Stomach (tissue), 8 donors: ENCODE measurements at regions not wholly inside any gene's neighbourhood (a gene's known extent, or its start where the extent isn't known, plus 50 kb on each side); places are given as distances from the start of the nearest gene placed in this dataset.

Source experiments
- DNase-seq, 2 donors: peaks; one replicate each; pipeline versions ENCODE4 v3.0.0 to v3.0.0-alpha.2; 2013 to 2019
- H3K27ac ChIP-seq, 5 donors: fragments of 200-600 bp in 4 of 5; sonication (generic) in 4 of 5; one replicate each; pipeline ENCODE4 v1.5.1; 2013 to 2019; ENCODE audit warnings: mild to moderate bottlenecking in 1 of 5, moderate library complexity in 1 of 5
- H3K27me3 ChIP-seq, 3 donors: fragments of 200-600 bp; sonication (generic); one replicate each; pipeline ENCODE4 v1.5.1; 2017 to 2019; ENCODE audit warnings: mixed run types in 1 of 3
- H3K36me3 ChIP-seq, 4 donors: fragments of 200-600 bp; sonication (generic); 1 replicate in 3 of 4; 2 replicates in 1 of 4; pipeline ENCODE4 v1.5.1; 2016 to 2019
- H3K4me1 ChIP-seq, 4 donors: fragments of 200-600 bp; sonication (generic); one replicate each; pipeline ENCODE4 v1.5.1; 2016 to 2019
- H3K4me3 ChIP-seq, 4 donors: fragments of 200-600 bp; sonication (generic) in 3 of 4; one replicate each; pipeline ENCODE4 v1.5.1; 2016 to 2019; ENCODE audit warnings: mild to moderate bottlenecking in 1 of 4
- H3K9me3 ChIP-seq, 4 donors: fragments of 200-600 bp; sonication (generic); one replicate each; pipeline ENCODE4 v1.5.1; 2016 to 2019
- EP300 ChIP-seq: sonication (generic); formaldehyde crosslinking; IDR thresholded peaks from one replicate; pipeline ENCODE4 v1.6.1; 2017; ENCODE audit warnings: antibody characterized with exemption
- POLR2A ChIP-seq, 4 donors: fragments of 450-650 bp; IDR thresholded peaks; one replicate each; pipeline ENCODE4 v1.6.1; 2016; ENCODE audit warnings: antibody characterized with exemption in 4 of 4, control low read depth in 2 of 4, mild to moderate bottlenecking in 1 of 4, moderate library complexity in 1 of 4
- POLR2AphosphoS5 ChIP-seq, 3 donors: sonication (generic); formaldehyde crosslinking; IDR thresholded peaks; one replicate each; pipeline ENCODE4 v1.6.1; 2016; ENCODE audit warnings: antibody characterized with exemption in 3 of 3
- WGBS, 5 donors: extraction: QIAGEN DNeasy Blood & Tissue Kit in 3 of 5; methylation state at CpG; one replicate each; pipeline versions ENCODE4 v1.1.5 to v1.1.7; 2013 to 2018; 5-methylcytosine and 5-hydroxymethylcytosine counted together
- intact Hi-C: fragments of 100-400 bp; cut with DNase I; formaldehyde crosslinking; loops from one replicate; pipeline ENCODE4 v1.15.1; 2023; ENCODE audit warnings: low total_unique reads
- TF ChIP-seq, protein P1 (sequence below), 7 experiments: fragments of 450-650 bp in 4 of 7; fragments of 200-600 bp in 3 of 7; sonication (generic) in 3 of 7; IDR thresholded peaks; one replicate each; pipeline ENCODE4 v1.5.1; 2016 to 2019; ENCODE audit warnings: antibody characterized with exemption in 7 of 7, control low read depth in 2 of 7, mild to moderate bottlenecking in 1 of 7
- donor health status: healthy with polysubstance abuse.
- donor health status: Bipolar disorder and iron deficiency.
- donor health status: healthy.

GRCh38 chr19:32232449-32232848 is 113.0 kb upstream of the ZNF507 start:
- Histone ChIP-seq H3K4me1 (no peaks in the 10 kb centered on the region), H3K27ac (no peak overlapping the region), H3K27me3 (peaks cover 0 to 36% (median 4%) of the 10 kb centered on the region in 3 donors), H3K36me3 (no peaks in the 10 kb centered on the region), H3K4me3 (no peak overlapping the region), H3K9me3 (no peaks in the 10 kb centered on the region)
- intact Hi-C loops = no loop called here
- TF ChIP-seq, protein P1, sequence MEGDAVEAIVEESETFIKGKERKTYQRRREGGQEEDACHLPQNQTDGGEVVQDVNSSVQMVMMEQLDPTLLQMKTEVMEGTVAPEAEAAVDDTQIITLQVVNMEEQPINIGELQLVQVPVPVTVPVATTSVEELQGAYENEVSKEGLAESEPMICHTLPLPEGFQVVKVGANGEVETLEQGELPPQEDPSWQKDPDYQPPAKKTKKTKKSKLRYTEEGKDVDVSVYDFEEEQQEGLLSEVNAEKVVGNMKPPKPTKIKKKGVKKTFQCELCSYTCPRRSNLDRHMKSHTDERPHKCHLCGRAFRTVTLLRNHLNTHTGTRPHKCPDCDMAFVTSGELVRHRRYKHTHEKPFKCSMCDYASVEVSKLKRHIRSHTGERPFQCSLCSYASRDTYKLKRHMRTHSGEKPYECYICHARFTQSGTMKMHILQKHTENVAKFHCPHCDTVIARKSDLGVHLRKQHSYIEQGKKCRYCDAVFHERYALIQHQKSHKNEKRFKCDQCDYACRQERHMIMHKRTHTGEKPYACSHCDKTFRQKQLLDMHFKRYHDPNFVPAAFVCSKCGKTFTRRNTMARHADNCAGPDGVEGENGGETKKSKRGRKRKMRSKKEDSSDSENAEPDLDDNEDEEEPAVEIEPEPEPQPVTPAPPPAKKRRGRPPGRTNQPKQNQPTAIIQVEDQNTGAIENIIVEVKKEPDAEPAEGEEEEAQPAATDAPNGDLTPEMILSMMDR (IDR thresholded peaks at IDR 0.05) = no peak
- no peak for TF ChIP-seq EP300
- no peak for TF ChIP-seq POLR2AphosphoS5 (IDR thresholded peaks at IDR 0.05)
- TF ChIP-seq POLR2A (IDR thresholded peaks at IDR 0.05) = no peak
- DNase-seq = no peak
- 80 to 88% (median 85%) methylated on average over 8 of the region's 8 CpGs for WGBS, 5 donors

DNA sequence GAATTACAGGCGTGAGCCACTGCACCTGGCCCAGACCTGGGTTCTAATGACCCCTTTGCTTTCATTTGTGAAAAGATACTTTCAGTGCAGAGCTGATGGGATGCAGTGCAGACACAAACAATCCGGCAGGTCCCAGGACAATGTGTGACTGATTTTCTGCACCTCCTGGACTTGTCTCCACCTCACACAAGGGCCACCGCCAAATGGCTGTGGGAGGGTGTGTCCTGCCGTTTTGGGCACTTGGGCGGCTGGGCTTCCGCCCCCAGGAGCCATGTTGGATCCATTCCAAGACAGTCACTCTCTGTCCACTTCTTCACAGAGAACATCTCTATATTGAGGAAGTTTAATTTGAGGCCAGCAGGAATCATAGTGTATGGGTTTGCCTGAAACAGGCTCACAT is 112.3 kb upstream of the ZNF507 start:
- Histone ChIP-seq H3K9me3 (no peaks in the 10 kb centered on the region), H3K27me3 (peaks cover 0 to 31% (median 0%) of the 10 kb centered on the region in 3 donors), H3K4me3 (no peak overlapping the region), H3K27ac (no peak overlapping the region), H3K4me1 (no peaks in the 10 kb centered on the region), H3K36me3 (no peaks in the 10 kb centered on the region)
- TF ChIP-seq POLR2A (IDR thresholded peaks at IDR 0.05) = no peak
- TF ChIP-seq EP300 = no peak
- TF ChIP-seq, protein P1 (IDR thresholded peaks at IDR 0.05) = no peak
- TF ChIP-seq POLR2AphosphoS5 (IDR thresholded peaks at IDR 0.05) = no peak
- no peak for DNase-seq
- WGBS, 5 donors = 55 to 62% (median 56%) methylated on average over 6 of the region's 6 CpGs
- intact Hi-C loops = no loop called here

DNA sequence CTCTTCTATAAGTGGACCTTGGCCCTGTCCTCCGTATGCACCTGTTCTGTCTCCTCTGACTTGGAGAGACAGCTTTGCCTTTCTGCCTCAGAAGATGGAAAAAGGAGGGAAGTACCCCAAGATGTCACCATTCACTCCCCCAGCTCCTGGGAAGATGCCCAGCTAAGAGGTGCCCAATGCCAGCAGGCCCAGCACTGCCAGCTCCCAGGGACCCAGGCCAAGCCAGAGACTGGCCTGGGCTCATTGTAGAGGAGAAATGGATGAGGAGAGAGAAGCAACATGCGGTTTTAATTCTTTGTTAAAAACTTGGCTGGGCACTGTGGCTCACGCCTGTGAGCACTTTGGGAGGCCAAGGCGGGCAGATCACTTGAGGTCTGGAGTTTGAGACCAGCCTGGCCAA is 111.5 kb upstream of the ZNF507 start:
- intact Hi-C loops = no loop called here

GRCh38 chr19:32234663-32235217 is 110.7 kb upstream of the ZNF507 start:
- Histone ChIP-seq H3K27ac (no peak overlapping the region), H3K9me3 (no peaks in the 10 kb centered on the region), H3K4me1 (no peaks in the 10 kb centered on the region), H3K36me3 (no peaks in the 10 kb centered on the region), H3K4me3 (no peak overlapping the region), H3K27me3 (peaks cover 0 to 26% (median 0%) of the 10 kb centered on the region in 3 donors)
- TF ChIP-seq, protein P1 (IDR thresholded peaks at IDR 0.05) = no peak
- no peak for TF ChIP-seq POLR2A (IDR thresholded peaks at IDR 0.05)
- no peak for TF ChIP-seq POLR2AphosphoS5 (IDR thresholded peaks at IDR 0.05)
- TF ChIP-seq EP300 = no peak
- DNase-seq = no peak
- intact Hi-C loops = no loop called here
- 72 to 76% (median 76%) methylated on average over 3 of the region's 3 CpGs for WGBS, 5 donors

More for the DNA sequence above, 111.5 kb upstream of the ZNF507 start:
- Histone ChIP-seq H3K4me3 (no peak overlapping the region), H3K27me3 (peaks cover 0 to 31% (median 0%) of the 10 kb centered on the region in 3 donors), H3K9me3 (no peaks in the 10 kb centered on the region), H3K27ac (no peak overlapping the region), H3K4me1 (no peaks in the 10 kb centered on the region), H3K36me3 (no peaks in the 10 kb centered on the region)
- no peak for DNase-seq
- no peak for TF ChIP-seq POLR2AphosphoS5 (IDR thresholded peaks at IDR 0.05)
- no peak for TF ChIP-seq EP300
- TF ChIP-seq, protein P1 (IDR thresholded peaks at IDR 0.05) = no peak
- TF ChIP-seq POLR2A (IDR thresholded peaks at IDR 0.05) = no peak
- 79 to 85% (median 83%) methylated on average over 4 of the region's 4 CpGs for WGBS, 5 donors
